GM12878 (cell line): ENCODE measurements at regions not wholly inside any gene's neighbourhood (a gene's known extent, or its start where the extent isn't known, plus 50 kb on each side); places are given as distances from the start of the nearest gene placed in this dataset.

Experiments
- ATAC-seq: fragments of 200-7000 bp; cut with Tn5 transposase; 3 replicates; pipeline ENCODE4 v1.9.1; 2020; ENCODE audit warnings: mild to moderate bottlenecking, moderate library complexity
- BruUV-seq: library from RNA; stranded (reverse); fragments of 400-500 nt; replicated peaks from 2 replicates; lab custom pipeline; 2021; lab: Mats Ljungman, UMichigan
- CTCF ChIA-PET: fragments of 300-600 bp; sonication (Branson Sonifier 250); formaldehyde crosslinking; extraction: SDS; loops from one replicate; lab custom pipeline; 2021; ENCODE audit warnings: inconsistent platforms; lab: Yijun Ruan, JAX
- POLR2A ChIA-PET: fragments of 350-600 bp; formaldehyde crosslinking; extraction: SDS; loops from one replicate; lab custom pipeline; 2021; ENCODE audit warnings: inconsistent platforms; lab: Charles Lee
- RAD21 ChIA-PET: fragments of 300-600 bp; sonication (Branson Sonifier 250); formaldehyde crosslinking; loops from one replicate; lab custom pipeline; 2023; ENCODE audit warnings: antibody characterized with exemption; ENCODE audit not compliant: unreplicated experiment; lab: Charles Lee
- SMC1A ChIA-PET: fragments of 300-600 bp; sonication (Branson Sonifier 250); formaldehyde crosslinking; loops from one replicate; lab custom pipeline; 2023; ENCODE audit not compliant: unreplicated experiment, uncharacterized antibody; lab: Charles Lee
- DNase-seq: peaks from one replicate; pipeline ENCODE4 v3.0.0-alpha.2; 2011; ENCODE audit warnings: low read depth, low spot score
- FAIRE-seq: peaks from 3 replicates; lab custom pipeline; 2011; peaks lifted over from hg19 to GRCh38; lab: Jason Lieb, UNC
- H2AFZ ChIP-seq: 2 replicates; pipeline ENCODE4 v1.6.0; 2011; ENCODE audit warnings: low read depth, low read length, control low read depth; ENCODE audit not compliant: control insufficient read depth
- H3K27ac ChIP-seq: 2 replicates; pipeline ENCODE4 v1.5.1; 2011; ENCODE audit warnings: control low read depth; ENCODE audit not compliant: control insufficient read depth, insufficient read depth
- H3K27me3 ChIP-seq, 2 experiments: replicated peaks in 1 of 2; 2 replicates each; pipeline versions ENCODE4 v1.6.0 to v1.6.1; 2011; ENCODE audit warnings: low read length in 1 of 2; ENCODE audit not compliant: control insufficient read depth in 2 of 2, insufficient read depth in 2 of 2
- H3K36me3 ChIP-seq, 2 experiments: 2 replicates each; pipeline ENCODE4 v1.5.1; 2011; ENCODE audit warnings: low read length in 1 of 2; ENCODE audit not compliant: control insufficient read depth in 2 of 2, insufficient read depth in 2 of 2
- H3K4me1 ChIP-seq: 2 replicates; pipeline ENCODE4 v1.6.1; 2011; ENCODE audit warnings: mild to moderate bottlenecking, low read length, moderate library complexity, mixed read lengths; ENCODE audit not compliant: control insufficient read depth, insufficient read depth
- H3K4me2 ChIP-seq: 2 replicates; pipeline ENCODE4 v1.6.0; 2011; ENCODE audit warnings: control low read depth; ENCODE audit not compliant: control insufficient read depth, insufficient read depth
- H3K4me3 ChIP-seq: fragments of 200-600 bp; sonication (generic); 2 replicates; pipeline ENCODE4 v1.5.1; 2016
- H3K79me2 ChIP-seq: 2 replicates; pipeline ENCODE4 v1.6.0; 2011; ENCODE audit warnings: low read length; ENCODE audit not compliant: control insufficient read depth, insufficient read depth
- H3K9ac ChIP-seq: 2 replicates; pipeline ENCODE4 v1.8.0; 2011; ENCODE audit warnings: low read length, control low read depth, mixed read lengths; ENCODE audit not compliant: control insufficient read depth, insufficient read depth
- H3K9me3 ChIP-seq: replicated peaks from 3 replicates; pipeline ENCODE4 v1.5.1; 2011; ENCODE audit warnings: mild to moderate bottlenecking, low read length; ENCODE audit not compliant: control insufficient read depth, insufficient read depth
- H4K20me1 ChIP-seq: 2 replicates; pipeline ENCODE4 v1.6.0; 2011; ENCODE audit not compliant: control insufficient read depth, insufficient read depth
- CBFB ChIP-seq: IDR thresholded peaks from 2 replicates; pipeline ENCODE4 v1.6.1; 2016; ENCODE audit warnings: antibody characterized with exemption, low read depth
- FOS ChIP-seq: IDR thresholded peaks from 3 replicates; pipeline ENCODE4 v1.6.1; 2011; ENCODE audit warnings: borderline replicate concordance; ENCODE audit not compliant: insufficient read length; ENCODE audit errors: extremely low read depth
- KDM1A ChIP-seq: fragments of 200-600 bp; sonication (generic); IDR thresholded peaks from 2 replicates; pipeline ENCODE4 v1.6.1; 2016; ENCODE audit warnings: borderline replicate concordance
- KLF5 ChIP-seq: fragments of 450-650 bp; IDR thresholded peaks from 2 replicates; pipeline ENCODE4 v1.6.1; 2014; ENCODE audit warnings: mild to moderate bottlenecking; ENCODE audit not compliant: partially characterized antibody
- NFYA ChIP-seq: IDR thresholded peaks from 2 replicates; pipeline ENCODE4 v1.6.1; 2011; ENCODE audit warnings: low read depth, mild to moderate bottlenecking, low read length, improper control_type of control experiment, borderline replicate concordance
- NR2C1 ChIP-seq: fragments of 450-650 bp; IDR thresholded peaks from 2 replicates; pipeline ENCODE4 v1.6.1; 2017; ENCODE audit warnings: antibody characterized with exemption, mild to moderate bottlenecking, moderate library complexity
- NRF1 ChIP-seq: conservative IDR thresholded peaks from 2 replicates; pipeline ENCODE4 v1.6.1; 2011; ENCODE audit warnings: mild to moderate bottlenecking, low read depth, low read length, improper control_type of control experiment
- POLR2AphosphoS5 ChIP-seq: IDR thresholded peaks from 2 replicates; pipeline ENCODE4 v1.6.1; 2011; ENCODE audit warnings: mild to moderate bottlenecking, low read length, inconsistent platforms
- SREBF2 ChIP-seq: IDR thresholded peaks from 2 replicates; pipeline ENCODE4 v1.6.1; 2012; ENCODE audit warnings: mild to moderate bottlenecking, low read length
- TCF3 ChIP-seq: IDR thresholded peaks from 2 replicates; pipeline ENCODE4 v1.6.1; 2012; ENCODE audit warnings: low read depth, mild to moderate bottlenecking, low read length, borderline replicate concordance; ENCODE audit not compliant: insufficient read depth
- TCF7 ChIP-seq: IDR thresholded peaks from 2 replicates; pipeline ENCODE4 v1.6.1; 2014; ENCODE audit warnings: antibody characterized with exemption, borderline replicate concordance
- ZBTB33 ChIP-seq: fragments of 450-650 bp; IDR thresholded peaks from 2 replicates; pipeline ENCODE4 v1.6.1; 2017; ENCODE audit warnings: mild to moderate bottlenecking
- ZZZ3 ChIP-seq: IDR thresholded peaks from 2 replicates; pipeline ENCODE4 v1.6.1; 2011; ENCODE audit warnings: low read depth; ENCODE audit not compliant: control insufficient read depth, insufficient read length
- WGBS: methylation state at CpG from one replicate; pipeline ENCODE4 v1.1.6; 2016; ENCODE audit warnings: low lambda C conversion rate; ENCODE audit not compliant: insufficient replicate concordance, insufficient coverage; ENCODE audit errors: missing lambda C conversion rate; 5-methylcytosine and 5-hydroxymethylcytosine counted together
- in situ Hi-C: fragments of 300-500 bp; cut with MboI; formaldehyde crosslinking; loops from 9 replicates; pipeline ENCODE4 v1.14.3; 2018; ENCODE audit warnings: mixed read lengths
- intact Hi-C: fragments of 100-400 bp; cut with micrococcal nuclease; formaldehyde crosslinking; loops from one replicate; pipeline ENCODE4 v1.14.2; 2022; ENCODE audit not compliant: unreplicated experiment
- TF ChIP-seq, protein P1 (sequence below): fragments of 150-350 bp; IDR thresholded peaks from 2 replicates; pipeline ENCODE4 v1.6.1; 2014; ENCODE audit warnings: mild to moderate bottlenecking, low read depth, low read length

DNA sequence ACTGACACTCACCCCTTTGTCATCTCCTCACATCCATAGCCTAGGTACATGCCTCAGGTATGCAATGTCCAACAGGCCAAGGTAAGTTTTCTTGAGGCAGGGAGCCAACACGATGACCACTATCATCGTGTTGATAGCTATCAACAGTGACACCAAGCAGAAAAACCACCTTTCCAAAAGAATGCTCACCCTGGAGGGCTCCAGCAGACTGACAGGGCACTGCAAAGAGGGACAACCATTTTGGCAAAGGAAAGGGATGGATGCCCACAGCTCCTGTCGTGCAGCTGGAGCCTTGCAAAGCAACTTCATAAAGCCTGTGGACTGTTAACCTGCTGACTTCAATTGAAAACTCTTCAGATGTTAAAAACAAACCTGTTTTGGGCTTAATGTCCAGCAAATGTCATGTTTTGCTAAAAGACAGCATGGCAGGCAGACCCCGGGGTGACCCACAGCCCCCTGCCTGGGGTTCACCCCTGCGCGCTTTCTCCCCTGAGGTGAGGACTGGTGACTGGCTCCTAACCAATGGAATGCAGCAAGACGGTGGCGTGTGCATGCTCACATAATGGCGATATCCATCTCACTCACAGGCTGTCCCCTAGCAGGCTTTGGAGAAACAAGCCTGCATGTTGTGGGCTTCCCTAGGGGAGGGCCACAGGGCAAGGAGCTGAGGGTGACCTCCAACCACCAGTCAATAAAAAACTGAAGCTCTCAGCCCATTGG lies 293.8 kb downstream of the TCERG1L start:
- TF ChIP-seq KDM1A (no peak), TCF7 (no peak), NRF1 (no peak), CBFB (no peak), ZZZ3 (no peak), TCF3 (no peak), FOS (no peak), NFYA (no peak), SREBF2 (no peak), KLF5 (no peak), POLR2AphosphoS5 (no peak), ZBTB33 (no peak), NR2C1 (no peak)
- TF ChIP-seq, protein P1, sequence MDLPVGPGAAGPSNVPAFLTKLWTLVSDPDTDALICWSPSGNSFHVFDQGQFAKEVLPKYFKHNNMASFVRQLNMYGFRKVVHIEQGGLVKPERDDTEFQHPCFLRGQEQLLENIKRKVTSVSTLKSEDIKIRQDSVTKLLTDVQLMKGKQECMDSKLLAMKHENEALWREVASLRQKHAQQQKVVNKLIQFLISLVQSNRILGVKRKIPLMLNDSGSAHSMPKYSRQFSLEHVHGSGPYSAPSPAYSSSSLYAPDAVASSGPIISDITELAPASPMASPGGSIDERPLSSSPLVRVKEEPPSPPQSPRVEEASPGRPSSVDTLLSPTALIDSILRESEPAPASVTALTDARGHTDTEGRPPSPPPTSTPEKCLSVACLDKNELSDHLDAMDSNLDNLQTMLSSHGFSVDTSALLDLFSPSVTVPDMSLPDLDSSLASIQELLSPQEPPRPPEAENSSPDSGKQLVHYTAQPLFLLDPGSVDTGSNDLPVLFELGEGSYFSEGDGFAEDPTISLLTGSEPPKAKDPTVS: no peak
- H3K79me2 ChIP-seq: no peaks in the 10 kb centered on the region
- intact Hi-C loops: no loop called here
- no peak overlapping the region for H2AFZ ChIP-seq
- H3K4me2 ChIP-seq: no peak overlapping the region
- H4K20me1 ChIP-seq: no peaks in the 10 kb centered on the region
- H3K9me3 ChIP-seq: no peaks in the 10 kb centered on the region
- ATAC-seq (no peak), DNase-seq (no peak), FAIRE-seq (no peak)
- ChIA-PET RAD21 (no interaction called here), CTCF (no interaction called here), SMC1A (no interaction called here), POLR2A (no interaction called here)
- no peak overlapping the region for H3K9ac ChIP-seq
- no peaks in the 10 kb centered on the region for H3K4me1 ChIP-seq
- 42% methylated on average over 9 of the region's 9 CpGs for WGBS
- no peaks in the 10 kb centered on the region for H3K27me3 ChIP-seq
- no TSS peak for BruUV-seq
- no peak overlapping the region for H3K4me3 ChIP-seq
- in situ Hi-C loops: no loop called here
- H3K36me3 ChIP-seq: no peaks in the 10 kb centered on the region
- no peak overlapping the region for H3K27ac ChIP-seq
